ENCODE measurements at regions not wholly inside any gene's neighbourhood (a gene's known extent, or its start where the extent isn't known, plus 50 kb on each side); places are given as distances from the start of the nearest gene placed in this dataset.
"Not testable (repeated sequence)": the region's sequence is repeated elsewhere in the genome, so short reads cannot be mapped to it uniquely, and the experiment has no call there.

- not testable (repeated sequence) for DNase-seq (ENCODE audit: low spot score); H3K27ac ChIP-seq; H3K4me3 ChIP-seq
These were observed 314.4 kb downstream of the ANAPC1 start for GRCh38 chr2:111569356-111570199.

GRCh38 chr2:111570300-111571114, 313.5 kb downstream of the ANAPC1 start:
- not testable (repeated sequence) for H3K27ac ChIP-seq; DNase-seq (ENCODE audit: low spot score); H3K4me3 ChIP-seq

GRCh38 chr2:111574803-111575202, 309.2 kb downstream of the ANAPC1 start:
- H3K27ac ChIP-seq; DNase-seq (ENCODE audit: low spot score); H3K4me3 ChIP-seq: not testable (repeated sequence)

- not testable (repeated sequence) for DNase-seq (ENCODE audit: low spot score); H3K4me3 ChIP-seq; H3K27ac ChIP-seq
These were observed 306.7 kb downstream of the ANAPC1 start for GRCh38 chr2:111577154-111577885.

GRCh38 chr2:111579500-111580134, 304.4 kb downstream of the ANAPC1 start:
- H3K27ac ChIP-seq; H3K4me3 ChIP-seq; DNase-seq (ENCODE audit: low spot score): not testable (repeated sequence)

- H3K4me3 ChIP-seq; DNase-seq (ENCODE audit: low spot score); H3K27ac ChIP-seq: not testable (repeated sequence)
These were observed 303.4 kb downstream of the ANAPC1 start for GRCh38 chr2:111580616-111581015.

- not testable (repeated sequence) for H3K4me3 ChIP-seq; DNase-seq (ENCODE audit: low spot score); H3K27ac ChIP-seq
These were observed 301.9 kb downstream of the ANAPC1 start for GRCh38 chr2:111582090-111582489.

- H3K4me3 ChIP-seq; DNase-seq (ENCODE audit: low spot score); H3K27ac ChIP-seq: not testable (repeated sequence)
These were observed 300.5 kb downstream of the ANAPC1 start for GRCh38 chr2:111583480-111583879.

GRCh38 chr2:111584540-111584939, 299.5 kb downstream of the ANAPC1 start:
- H3K27ac ChIP-seq, result not testable (repeated sequence)

GRCh38 chr2:111584950-111585349, 299.0 kb downstream of the ANAPC1 start:
- not testable (repeated sequence) for H3K27ac ChIP-seq; DNase-seq (ENCODE audit: low spot score); H3K4me3 ChIP-seq

More at GRCh38 chr2:111584540-111584939, 299.5 kb downstream of the ANAPC1 start:
- not testable (repeated sequence) for H3K4me3 ChIP-seq; DNase-seq (ENCODE audit: low spot score)

- H3K4me3 ChIP-seq; H3K27ac ChIP-seq; DNase-seq (ENCODE audit: low spot score): not testable (repeated sequence)
These were observed 298.0 kb downstream of the ANAPC1 start for GRCh38 chr2:111586014-111586413.

- H3K4me3 ChIP-seq; DNase-seq (ENCODE audit: low spot score); H3K27ac ChIP-seq: not testable (repeated sequence)
These were observed 288.9 kb downstream of the ANAPC1 start for GRCh38 chr2:111595072-111595471.

- not testable (repeated sequence) for DNase-seq (ENCODE audit: low spot score); H3K4me3 ChIP-seq; H3K27ac ChIP-seq
These were observed 286.9 kb downstream of the ANAPC1 start for GRCh38 chr2:111596808-111597705.

- DNase-seq (ENCODE audit: low spot score); H3K27ac ChIP-seq; H3K4me3 ChIP-seq: not testable (repeated sequence)
These were observed 285.0 kb downstream of the ANAPC1 start for GRCh38 chr2:111598944-111599343.

- DNase-seq (ENCODE audit: low spot score); H3K4me3 ChIP-seq; H3K27ac ChIP-seq: not testable (repeated sequence)
These were observed 281.7 kb downstream of the ANAPC1 start for GRCh38 chr2:111602259-111602658.

- not testable (repeated sequence) for DNase-seq (ENCODE audit: low spot score); H3K4me3 ChIP-seq; H3K27ac ChIP-seq
These were observed 278.2 kb downstream of the ANAPC1 start for GRCh38 chr2:111605798-111606197.

- not testable (repeated sequence) for DNase-seq (ENCODE audit: low spot score); H3K4me3 ChIP-seq; H3K27ac ChIP-seq
These were observed 277.4 kb downstream of the ANAPC1 start for GRCh38 chr2:111606632-111607031.

All from coronary artery (tissue), 2 donors.